CD4-positive, alpha-beta T cell (primary cell): ENCODE measurements at regions not wholly inside any gene's neighbourhood (a gene's known extent, or its start where the extent isn't known, plus 50 kb on each side); places are given as distances from the start of the nearest gene placed in this dataset.

Source experiments
- ATAC-seq: fragments of 200-7000 bp; cut with Tn5 transposase; one replicate; pipeline ENCODE4 v1.10.0; 2022; ENCODE audit warnings: mild to moderate bottlenecking; ENCODE audit not compliant: poor library complexity
- CTCF ChIA-PET: fragments of 350-600 bp; sonication (Branson Sonifier 250); formaldehyde crosslinking; loops from one replicate; lab custom pipeline; 2021; ENCODE audit warnings: antibody characterized with exemption, inconsistent platforms; lab: Charles Lee
- POLR2A ChIA-PET: fragments of 350-600 bp; sonication (Branson Sonifier 250); formaldehyde crosslinking; loops from one replicate; lab custom pipeline; 2021; ENCODE audit warnings: antibody characterized with exemption, inconsistent platforms; lab: Charles Lee
- DNase-seq, 14 experiments: peaks; one replicate each; pipeline ENCODE4 v3.0.0-alpha.2; 2013 to 2020; ENCODE audit warnings: mixed read lengths in 2 of 14
- H3K27ac ChIP-seq, 2 donors: one replicate each; pipeline versions ENCODE4 v1.5.1 to v1.7.0; 2013; ENCODE audit warnings: low read length in 2 of 2, low read depth in 1 of 2, mild to moderate bottlenecking in 1 of 2
- H3K27me3 ChIP-seq, 2 experiments: 1 replicate in 1 of 2; 2 replicates in 1 of 2; pipeline versions ENCODE4 v1.6.1 to v1.7.0; 2013; ENCODE audit warnings: low read length in 2 of 2, control low read depth in 1 of 2, mild to moderate bottlenecking in 1 of 2, moderate library complexity in 1 of 2; ENCODE audit not compliant: insufficient read depth in 2 of 2, control insufficient read depth in 1 of 2
- H3K36me3 ChIP-seq: one replicate; pipeline ENCODE4 v1.6.1; 2013; ENCODE audit warnings: low read length, control low read depth; ENCODE audit not compliant: insufficient read depth
- H3K4me1 ChIP-seq: one replicate; pipeline ENCODE4 v1.6.1; 2013; ENCODE audit warnings: low read length, control low read depth; ENCODE audit not compliant: insufficient read depth
- H3K4me3 ChIP-seq: one replicate; pipeline ENCODE4 v1.5.1; 2013; ENCODE audit warnings: mild to moderate bottlenecking, low read length, moderate library complexity
- H3K9me3 ChIP-seq, 2 experiments: 1 replicate in 1 of 2; 2 replicates in 1 of 2; pipeline versions ENCODE4 v1.6.1 to v1.7.0; 2013; ENCODE audit warnings: low read length in 2 of 2, mild to moderate bottlenecking in 2 of 2, control low read depth in 1 of 2, moderate library complexity in 1 of 2; ENCODE audit not compliant: control insufficient read depth in 1 of 2, insufficient read depth in 1 of 2
- H3K27ac Mint-ChIP-seq: one replicate; pipeline ENCODE4 v1.8.0; 2020; ENCODE audit warnings: mixed read lengths
- H3K27me3 Mint-ChIP-seq: one replicate; pipeline ENCODE4 v1.8.0; 2021; ENCODE audit warnings: mixed read lengths
- H3K36me3 Mint-ChIP-seq: one replicate; pipeline ENCODE4 v1.8.0; 2021; ENCODE audit warnings: low read depth, mixed read lengths
- H3K4me1 Mint-ChIP-seq: one replicate; pipeline ENCODE4 v1.8.0; 2021; ENCODE audit warnings: low read depth, mixed read lengths
- H3K4me3 Mint-ChIP-seq: one replicate; pipeline ENCODE4 v1.8.0; 2020; ENCODE audit warnings: mild to moderate bottlenecking, mixed read lengths
- H3K9me3 Mint-ChIP-seq: one replicate; pipeline ENCODE4 v1.8.0; 2020; ENCODE audit warnings: mixed read lengths
- intact Hi-C, 2 experiments: fragments of 100-400 bp; cut with DNase I in 1 of 2; cut with micrococcal nuclease in 1 of 2; formaldehyde crosslinking; loops; one replicate each; pipeline versions ENCODE4 v1.15.1 to v1.9.0; 2023 to 2025; cut with DNase I, micrococcal nuclease
- TF ChIP-seq, protein P1 (sequence below): fragments of 200-600 bp; IDR thresholded peaks from one replicate; pipeline ENCODE4 v1.8.0; 2022; ENCODE audit warnings: antibody characterized with exemption, mild to moderate bottlenecking

DNA sequence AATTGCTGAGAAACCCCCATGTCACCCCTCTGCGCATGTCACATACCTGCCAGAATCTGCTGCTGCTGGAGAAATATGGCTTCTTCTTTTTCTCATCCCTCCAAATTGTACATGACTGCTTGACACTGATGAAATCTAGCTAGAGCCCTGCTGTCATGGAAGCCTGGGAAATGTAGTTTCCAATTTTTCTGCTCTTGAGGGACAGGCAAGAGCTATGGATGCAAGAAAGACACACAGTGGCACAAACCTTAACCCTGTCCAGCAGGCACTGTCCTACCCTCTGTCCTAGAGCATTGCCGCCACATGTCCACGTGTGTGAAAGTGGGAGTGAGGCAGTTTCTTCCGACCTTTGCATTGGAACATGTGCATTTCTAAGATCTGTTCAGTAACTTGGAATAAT, 255.5 kb upstream of the SEMA6A start:
- H3K4me3 Mint-ChIP-seq = no peak overlapping the region
- H3K27me3 Mint-ChIP-seq = no peaks in the 10 kb centered on the region
- Histone ChIP-seq H3K4me1 (no peaks in the 10 kb centered on the region), H3K9me3 (peaks cover 0 to 3% of the 10 kb centered on the region in 2 experiments), H3K4me3 (no peak overlapping the region), H3K36me3 (no peaks in the 10 kb centered on the region), H3K27ac (no peak overlapping the region), H3K27me3 (no peaks in the 10 kb centered on the region)
- TF ChIP-seq, protein P1, sequence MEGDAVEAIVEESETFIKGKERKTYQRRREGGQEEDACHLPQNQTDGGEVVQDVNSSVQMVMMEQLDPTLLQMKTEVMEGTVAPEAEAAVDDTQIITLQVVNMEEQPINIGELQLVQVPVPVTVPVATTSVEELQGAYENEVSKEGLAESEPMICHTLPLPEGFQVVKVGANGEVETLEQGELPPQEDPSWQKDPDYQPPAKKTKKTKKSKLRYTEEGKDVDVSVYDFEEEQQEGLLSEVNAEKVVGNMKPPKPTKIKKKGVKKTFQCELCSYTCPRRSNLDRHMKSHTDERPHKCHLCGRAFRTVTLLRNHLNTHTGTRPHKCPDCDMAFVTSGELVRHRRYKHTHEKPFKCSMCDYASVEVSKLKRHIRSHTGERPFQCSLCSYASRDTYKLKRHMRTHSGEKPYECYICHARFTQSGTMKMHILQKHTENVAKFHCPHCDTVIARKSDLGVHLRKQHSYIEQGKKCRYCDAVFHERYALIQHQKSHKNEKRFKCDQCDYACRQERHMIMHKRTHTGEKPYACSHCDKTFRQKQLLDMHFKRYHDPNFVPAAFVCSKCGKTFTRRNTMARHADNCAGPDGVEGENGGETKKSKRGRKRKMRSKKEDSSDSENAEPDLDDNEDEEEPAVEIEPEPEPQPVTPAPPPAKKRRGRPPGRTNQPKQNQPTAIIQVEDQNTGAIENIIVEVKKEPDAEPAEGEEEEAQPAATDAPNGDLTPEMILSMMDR = no peak
- ATAC-seq (no peak), DNase-seq (no peak)
- H3K27ac Mint-ChIP-seq = no peak overlapping the region
- POLR2A ChIA-PET = no interaction called here
- H3K36me3 Mint-ChIP-seq = no peaks in the 10 kb centered on the region
- CTCF ChIA-PET = no interaction called here
- H3K9me3 Mint-ChIP-seq = no peaks in the 10 kb centered on the region
- H3K4me1 Mint-ChIP-seq = no peaks in the 10 kb centered on the region
- intact Hi-C loops = no loop called here

DNA sequence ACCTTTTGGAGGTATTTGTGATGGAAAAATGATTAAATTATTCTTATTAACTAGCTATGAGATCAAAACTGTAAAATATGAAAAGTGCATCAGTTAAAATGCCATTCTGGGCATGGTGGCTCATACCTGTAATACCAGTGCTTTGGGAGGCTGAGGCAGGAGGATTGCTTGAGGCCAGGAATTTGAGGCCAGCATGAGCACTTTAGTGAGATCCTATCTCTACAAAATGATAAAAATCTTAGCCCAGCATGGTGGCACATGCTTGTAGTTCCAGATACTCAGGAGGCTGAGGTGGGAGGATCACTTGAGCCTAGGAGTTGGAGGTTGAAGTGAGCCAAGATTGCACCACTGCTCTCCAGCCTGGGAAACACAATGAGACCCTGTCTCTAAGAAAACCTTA, 252.5 kb upstream of the SEMA6A start:
- intact Hi-C loops = no loop called here
- TF ChIP-seq, protein P1 = no peak
- ChIA-PET CTCF (no interaction called here), POLR2A (no interaction called here)
- Mint-ChIP-seq H3K4me3 (no peak overlapping the region), H3K4me1 (no peaks in the 10 kb centered on the region), H3K27me3 (no peaks in the 10 kb centered on the region), H3K36me3 (no peaks in the 10 kb centered on the region), H3K9me3 (no peaks in the 10 kb centered on the region), H3K27ac (no peak overlapping the region)
- H3K9me3 ChIP-seq = peaks cover 0 to 8% of the 10 kb centered on the region in 2 experiments
- no peaks in the 10 kb centered on the region for H3K4me1 ChIP-seq
- DNase-seq (no peak), ATAC-seq (no peak)
- no peaks in the 10 kb centered on the region for H3K27me3 ChIP-seq
- H3K4me3 ChIP-seq = no peak overlapping the region
- no peak overlapping the region for H3K27ac ChIP-seq
- H3K36me3 ChIP-seq = no peaks in the 10 kb centered on the region

DNA sequence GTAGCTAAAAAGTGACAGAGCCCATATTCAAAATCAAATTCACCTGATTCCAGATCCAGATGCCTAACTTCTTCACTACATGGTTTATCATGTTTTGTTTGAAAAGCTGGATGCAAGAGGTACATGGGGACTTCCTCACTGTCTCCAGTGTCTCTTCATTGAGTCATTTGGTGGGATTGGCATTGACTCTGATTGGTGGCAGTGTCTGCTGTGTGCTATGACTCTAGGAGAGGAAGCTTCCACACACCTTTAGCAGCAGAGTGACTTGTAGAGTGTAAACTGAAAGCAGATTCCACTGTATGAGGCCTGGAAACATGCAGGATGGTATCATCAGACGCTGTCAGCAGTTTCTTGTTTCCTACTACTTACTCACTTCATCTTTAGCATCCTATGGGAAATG, 250.9 kb upstream of the SEMA6A start:
- intact Hi-C loops = no loop called here
- TF ChIP-seq, protein P1 = no peak
- no peak overlapping the region for H3K27ac Mint-ChIP-seq
- no peaks in the 10 kb centered on the region for H3K4me1 Mint-ChIP-seq
- DNase-seq = no peak
- no peaks in the 10 kb centered on the region for H3K4me1 ChIP-seq
- no peaks in the 10 kb centered on the region for H3K36me3 Mint-ChIP-seq
- peaks cover 0 to 8% of the 10 kb centered on the region in 2 experiments for H3K9me3 ChIP-seq
- H3K4me3 ChIP-seq = no peak overlapping the region
- ChIA-PET CTCF (no interaction called here), POLR2A (no interaction called here)
- ATAC-seq = no peak
- H3K36me3 ChIP-seq = no peaks in the 10 kb centered on the region
- H3K9me3 Mint-ChIP-seq = no peaks in the 10 kb centered on the region
- no peaks in the 10 kb centered on the region for H3K27me3 Mint-ChIP-seq
- no peak overlapping the region for H3K27ac ChIP-seq
- H3K27me3 ChIP-seq = no peaks in the 10 kb centered on the region
- no peak overlapping the region for H3K4me3 Mint-ChIP-seq
